Mesodermal cell (in vitro differentiated cells): ENCODE measurements at regions not wholly inside any gene's neighbourhood (a gene's known extent, or its start where the extent isn't known, plus 50 kb on each side); places are given as distances from the start of the nearest gene placed in this dataset.

Experiments
- H3K27ac ChIP-seq: 2 replicates; pipeline ENCODE4 v1.7.0; 2013; ENCODE audit warnings: mild to moderate bottlenecking, low read depth, low read length, moderate library complexity; ENCODE audit not compliant: severe bottlenecking
- H3K36me3 ChIP-seq: 2 replicates; pipeline ENCODE4 v1.7.1; 2013; ENCODE audit warnings: mild to moderate bottlenecking, low read length, moderate library complexity; ENCODE audit not compliant: control insufficient read depth, insufficient read depth
- H3K4me1 ChIP-seq: one replicate; pipeline ENCODE4 v1.7.1; 2013; ENCODE audit warnings: mild to moderate bottlenecking, low read length; ENCODE audit not compliant: insufficient read depth, control insufficient read depth, poor library complexity, severe bottlenecking
- H3K4me3 ChIP-seq: 2 replicates; pipeline ENCODE4 v1.7.0; 2013; ENCODE audit warnings: low read length, control low read depth, mild to moderate bottlenecking; ENCODE audit not compliant: insufficient read depth, poor library complexity, severe bottlenecking; ENCODE audit errors: extremely low read depth
- H3K9me3 ChIP-seq: 2 replicates; pipeline ENCODE4 v1.7.1; 2013; ENCODE audit warnings: mild to moderate bottlenecking, low read length, moderate library complexity; ENCODE audit not compliant: control insufficient read depth
- WGBS, 2 experiments: methylation state at CpG; one replicate each; pipeline ENCODE4 v1.1.5; 2013; ENCODE audit warnings: missing lambda C conversion rate in 2 of 2; ENCODE audit not compliant: insufficient coverage in 2 of 2; 5-methylcytosine and 5-hydroxymethylcytosine counted together

DNA sequence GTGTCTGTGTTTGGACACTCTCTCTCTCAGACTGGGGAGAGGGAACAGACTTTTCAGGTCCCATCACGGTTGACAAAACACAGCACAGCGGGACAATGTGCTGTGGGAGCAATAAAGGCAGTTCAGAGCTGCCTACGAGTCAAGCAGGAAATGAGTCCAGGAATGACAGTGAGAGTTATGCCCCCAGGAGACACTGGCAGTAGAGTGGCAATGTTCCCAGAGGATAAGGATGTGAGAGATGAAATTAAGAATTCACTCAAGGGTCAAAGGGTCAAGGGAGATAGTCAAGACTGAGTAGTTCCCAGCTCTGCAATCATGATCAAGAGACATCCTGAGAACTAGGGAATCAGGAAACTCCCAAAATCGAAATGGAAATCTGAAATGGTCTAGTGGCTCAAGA, 156.1 kb downstream of the LURAP1L start:
- peaks cover 26% of the 10 kb centered on the region for H3K4me1 ChIP-seq
- peak overlapping the region; percentile 79 for H3K27ac ChIP-seq
- 65 to 84% methylated on average over 4 of the region's 4 CpGs for WGBS, 2 experiments
- H3K9me3 ChIP-seq, result no peaks in the 10 kb centered on the region
- H3K4me3 ChIP-seq, result no peak overlapping the region
- H3K36me3 ChIP-seq, result no peaks in the 10 kb centered on the region

GRCh38 chr9:12933957-12934356, 159.1 kb downstream of the LURAP1L start:
- Histone ChIP-seq H3K36me3 (no peaks in the 10 kb centered on the region), H3K4me1 (peaks cover 28% of the 10 kb centered on the region), H3K9me3 (no peaks in the 10 kb centered on the region), H3K4me3 (no peak overlapping the region), H3K27ac (peak overlapping the region; percentile 88)
- 48% methylated on average over 2 of the region's 2 CpGs; no CpG with 5 or more reads in 1 of the 2 experiments for WGBS, 2 experiments

DNA sequence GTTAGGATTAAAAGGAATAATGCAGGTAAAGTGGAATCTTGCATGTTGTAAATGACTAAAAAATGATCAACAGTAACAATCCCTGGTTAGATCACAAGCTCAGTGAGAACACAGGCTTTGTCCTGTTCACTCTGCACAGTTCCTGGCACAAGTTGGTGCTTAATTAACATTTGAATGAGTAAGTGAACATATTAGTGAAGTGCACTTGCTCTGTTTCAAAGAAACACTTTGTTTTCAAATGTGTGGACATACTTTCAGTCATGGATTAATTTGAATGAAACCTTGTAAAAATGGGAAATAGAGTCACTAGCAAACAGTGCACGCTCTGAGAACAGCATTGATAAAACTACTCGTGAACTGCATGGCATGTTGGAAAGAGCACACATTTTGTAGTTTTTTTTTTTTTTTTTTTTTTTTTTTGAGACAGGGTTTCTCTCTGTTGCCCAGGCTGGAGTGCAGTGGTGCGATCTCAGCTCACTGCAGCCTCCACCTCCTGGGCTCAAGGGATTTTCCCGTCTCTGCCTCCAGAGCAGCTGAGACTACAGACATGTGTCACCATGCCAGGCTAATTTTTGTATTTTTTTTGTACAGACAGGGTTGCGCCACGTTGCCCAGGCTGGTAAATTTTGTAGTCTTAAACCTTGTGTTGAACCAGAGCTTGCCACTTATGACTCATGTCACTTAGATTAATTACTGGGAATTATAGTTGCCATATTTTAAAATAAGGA, 159.9 kb downstream of the LURAP1L start:
- Histone ChIP-seq H3K4me3 (no peak overlapping the region), H3K9me3 (no peaks in the 10 kb centered on the region), H3K27ac (peak overlapping the region; percentile 88), H3K36me3 (no peaks in the 10 kb centered on the region), H3K4me1 (peaks cover 28% of the 10 kb centered on the region)
- 80 to 92% methylated on average over 6 of the region's 6 CpGs for WGBS, 2 experiments

DNA sequence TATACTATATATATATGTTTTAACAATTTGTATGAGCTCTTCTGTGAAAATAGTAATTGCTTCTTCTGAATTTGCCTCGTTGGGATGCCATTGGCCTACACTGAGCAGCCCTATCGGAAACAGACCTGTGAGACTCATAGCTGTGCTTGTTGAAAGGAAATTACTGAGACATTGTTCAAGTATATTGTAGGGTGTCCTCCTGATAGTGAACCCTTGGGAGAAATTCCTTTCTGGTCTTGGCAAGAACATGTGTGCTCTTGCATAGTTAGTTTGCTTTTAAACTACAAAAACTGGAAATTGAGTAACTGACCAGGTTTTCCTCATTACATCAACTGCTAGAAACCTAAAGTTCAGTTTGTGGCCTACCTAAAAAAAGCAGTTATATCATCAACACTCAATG, 160.9 kb downstream of the LURAP1L start:
- WGBS, 2 experiments, result 90 to 94% methylated on average over 2 of the region's 2 CpGs
- no peak overlapping the region for H3K4me3 ChIP-seq
- no peaks in the 10 kb centered on the region for H3K36me3 ChIP-seq
- H3K4me1 ChIP-seq, result peaks cover 24% of the 10 kb centered on the region
- peak overlapping the region; percentile 12 for H3K27ac ChIP-seq
- H3K9me3 ChIP-seq, result no peaks in the 10 kb centered on the region

GRCh38 chr9:12954441-12954840, 179.6 kb downstream of the LURAP1L start:
- H3K9me3 ChIP-seq, result peaks cover 18% of the 10 kb centered on the region
- no peaks in the 10 kb centered on the region for H3K4me1 ChIP-seq
- 100% methylated on average over 2 of the region's 4 CpGs; no CpG with 5 or more reads in 1 of the 2 experiments for WGBS, 2 experiments

DNA sequence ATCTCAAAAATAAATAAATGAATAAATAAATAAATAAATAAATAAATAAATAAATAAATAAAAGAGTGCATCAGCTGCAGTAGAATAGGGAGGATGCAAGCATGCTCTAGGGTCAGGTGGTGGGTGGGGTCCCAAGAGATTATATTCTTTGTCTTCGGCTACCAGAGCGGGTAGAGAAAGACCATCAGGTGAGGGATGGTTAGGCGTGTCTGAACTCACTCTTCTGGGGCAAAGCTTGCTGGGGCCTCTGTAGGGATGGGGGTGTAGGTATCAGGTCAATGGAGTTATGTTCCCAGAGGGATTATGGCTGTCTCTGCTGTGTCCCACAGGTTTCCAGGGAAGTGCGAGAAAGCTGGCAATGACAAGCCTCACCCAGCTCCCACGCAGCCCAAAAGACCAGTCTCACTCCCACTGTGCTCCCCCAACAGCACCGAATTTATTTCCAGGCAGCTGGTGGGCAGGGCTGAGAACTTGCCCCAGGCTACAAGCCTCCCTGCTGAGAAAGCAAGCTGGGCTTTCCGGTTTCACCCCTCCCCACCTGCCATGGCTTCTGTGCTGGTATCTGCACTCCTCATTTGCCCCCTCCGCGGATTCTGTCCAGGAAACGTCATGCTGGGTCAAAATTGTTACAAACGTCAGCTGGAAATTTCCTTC, 180.8 kb downstream of the LURAP1L start:
- no peaks in the 10 kb centered on the region for H3K4me1 ChIP-seq
- H3K27ac ChIP-seq, result no peak overlapping the region
- 68 to 73% methylated on average over 8 to 11 of the region's 11 CpGs for WGBS, 2 experiments
- H3K36me3 ChIP-seq, result no peaks in the 10 kb centered on the region
- H3K9me3 ChIP-seq, result peaks cover 18% of the 10 kb centered on the region
- H3K4me3 ChIP-seq, result no peak overlapping the region

More at GRCh38 chr9:12954441-12954840, 179.6 kb downstream of the LURAP1L start:
- Histone ChIP-seq H3K4me3 (no peak overlapping the region), H3K27ac (no peak overlapping the region), H3K36me3 (no peaks in the 10 kb centered on the region)

DNA sequence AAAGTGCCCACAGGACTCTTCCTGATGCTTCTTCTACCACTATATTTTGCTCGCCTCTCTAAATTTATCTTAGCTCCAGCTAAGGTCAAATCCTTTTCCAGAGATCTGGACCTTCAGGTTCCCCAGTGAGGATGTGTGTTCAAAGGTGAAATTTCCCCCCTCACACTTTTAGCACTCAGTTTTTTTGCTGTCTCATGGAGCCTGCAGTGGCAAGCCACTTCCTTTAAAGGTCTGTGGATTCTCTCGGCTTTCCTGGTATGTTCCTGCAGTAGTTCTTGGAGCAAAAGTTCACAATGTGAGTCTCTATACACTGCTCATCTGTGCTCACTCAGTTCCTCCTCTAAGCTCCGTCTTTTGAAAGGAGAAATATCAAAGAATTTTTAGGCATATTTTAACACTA, 181.4 kb downstream of the LURAP1L start:
- no peaks in the 10 kb centered on the region for H3K4me1 ChIP-seq

DNA sequence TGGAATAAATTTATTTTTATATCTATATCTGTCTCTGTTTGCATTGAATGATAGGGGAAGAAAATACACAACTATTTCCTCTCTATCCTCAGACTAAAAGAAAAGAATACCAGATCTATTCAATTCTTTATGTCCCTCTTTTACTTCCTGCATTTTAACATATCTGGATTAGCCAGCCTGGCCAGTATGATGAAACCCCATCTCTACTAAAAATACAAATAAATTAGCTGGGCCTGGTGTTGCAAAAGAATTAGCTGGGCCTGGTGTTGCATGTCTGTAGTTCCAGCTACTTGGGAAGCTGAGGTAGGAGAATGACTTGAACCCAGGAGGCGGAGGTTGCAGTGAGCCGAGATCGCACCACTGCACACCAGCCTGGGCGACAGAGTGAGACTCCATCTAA, 182.0 kb downstream of the LURAP1L start:
- H3K9me3 ChIP-seq, result peaks cover 18% of the 10 kb centered on the region
- H3K4me1 ChIP-seq, result no peaks in the 10 kb centered on the region
- H3K27ac ChIP-seq, result no peak overlapping the region
- H3K4me3 ChIP-seq, result no peak overlapping the region
- no CpG with 5 or more reads among the region's 4 CpGs for WGBS, 2 experiments
- no peaks in the 10 kb centered on the region for H3K36me3 ChIP-seq

More for the DNA sequence above, 181.4 kb downstream of the LURAP1L start:
- 100% methylated on average over 1 of the region's 3 CpGs; no CpG with 5 or more reads in 1 of the 2 experiments for WGBS, 2 experiments
- Histone ChIP-seq H3K4me3 (no peak overlapping the region), H3K36me3 (no peaks in the 10 kb centered on the region), H3K27ac (peak overlapping the region; percentile 6), H3K9me3 (peaks cover 18% of the 10 kb centered on the region)

DNA sequence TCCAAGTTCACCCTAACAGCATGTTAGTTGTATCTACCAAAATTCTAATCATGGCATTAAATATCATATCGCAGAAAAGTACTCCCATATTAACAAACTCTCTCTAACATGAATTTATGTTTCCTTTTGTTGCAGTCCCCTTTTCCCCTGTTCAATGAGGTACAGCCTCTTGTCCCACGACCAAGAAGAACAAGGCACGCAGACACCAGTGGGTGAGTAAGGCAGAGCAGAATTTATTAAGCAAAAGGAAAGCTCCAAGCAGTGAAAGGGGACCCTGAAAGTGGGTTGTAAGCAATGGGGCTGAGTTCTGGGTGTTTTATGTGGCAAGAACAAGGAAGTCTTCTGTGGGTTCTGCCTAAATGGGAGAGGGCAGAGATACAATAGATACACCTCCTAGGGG, 183.5 kb downstream of the LURAP1L start:
- no peaks in the 10 kb centered on the region for H3K36me3 ChIP-seq
- no peak overlapping the region for H3K27ac ChIP-seq
- no peaks in the 10 kb centered on the region for H3K4me1 ChIP-seq
- H3K4me3 ChIP-seq, result no peak overlapping the region
- 91 to 93% methylated on average over 3 of the region's 3 CpGs for WGBS, 2 experiments
- peaks cover 18% of the 10 kb centered on the region for H3K9me3 ChIP-seq

GRCh38 chr9:12958708-12959107, 183.9 kb downstream of the LURAP1L start:
- 0 to 86% methylated on average over 1 to 2 of the region's 3 CpGs for WGBS, 2 experiments
- no peaks in the 10 kb centered on the region for H3K36me3 ChIP-seq
- H3K4me1 ChIP-seq, result no peaks in the 10 kb centered on the region
- no peak overlapping the region for H3K4me3 ChIP-seq
- H3K9me3 ChIP-seq, result peaks cover 18% of the 10 kb centered on the region
- no peak overlapping the region for H3K27ac ChIP-seq

DNA sequence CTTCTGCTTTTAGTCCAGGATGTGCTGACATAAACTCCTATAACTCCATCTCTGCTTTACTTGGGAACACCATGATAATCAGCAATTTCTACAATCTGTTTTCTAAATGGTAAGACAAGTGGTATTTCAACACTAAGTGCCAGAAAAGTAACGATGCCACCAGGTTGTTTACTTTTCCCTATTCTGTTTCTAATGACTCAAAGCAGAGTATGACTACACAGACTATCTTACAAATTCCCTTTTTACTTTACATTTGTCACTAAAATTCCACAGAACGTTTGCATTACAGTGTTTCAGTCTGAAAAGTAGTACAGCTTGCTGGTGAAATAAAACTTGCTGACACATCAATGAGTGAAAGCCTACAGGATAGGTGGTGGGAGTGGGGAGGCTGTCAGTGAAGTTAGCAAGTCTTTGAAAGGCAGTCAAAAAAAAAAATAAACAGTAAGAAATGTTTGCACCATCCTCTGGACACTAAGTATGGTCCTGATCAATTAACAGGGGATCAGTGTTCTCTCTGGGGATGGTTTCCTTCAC, 186.5 kb downstream of the LURAP1L start:
- Histone ChIP-seq H3K36me3 (no peaks in the 10 kb centered on the region), H3K4me3 (no peak overlapping the region), H3K4me1 (no peaks in the 10 kb centered on the region), H3K27ac (no peak overlapping the region), H3K9me3 (peaks cover 14% of the 10 kb centered on the region)
- 60 to 70% methylated on average over 1 to 2 of the region's 2 CpGs for WGBS, 2 experiments
